ENCODE measurements at regions not wholly inside any gene's neighbourhood (a gene's known extent, or its start where the extent isn't known, plus 50 kb on each side); places are given as distances from the start of the nearest gene placed in this dataset.

- H3K4me3 ChIP-seq (ENCODE audit: low read length) = no peak overlapping the region
- TF ChIP-seq ZNF274 (IDR thresholded peaks at IDR 0.05; ENCODE audit: low read depth, low read length) = no peak
These were observed 682.0 kb upstream of the RAB6C start for GRCh38 chr2:129297430-129297829.

DNA sequence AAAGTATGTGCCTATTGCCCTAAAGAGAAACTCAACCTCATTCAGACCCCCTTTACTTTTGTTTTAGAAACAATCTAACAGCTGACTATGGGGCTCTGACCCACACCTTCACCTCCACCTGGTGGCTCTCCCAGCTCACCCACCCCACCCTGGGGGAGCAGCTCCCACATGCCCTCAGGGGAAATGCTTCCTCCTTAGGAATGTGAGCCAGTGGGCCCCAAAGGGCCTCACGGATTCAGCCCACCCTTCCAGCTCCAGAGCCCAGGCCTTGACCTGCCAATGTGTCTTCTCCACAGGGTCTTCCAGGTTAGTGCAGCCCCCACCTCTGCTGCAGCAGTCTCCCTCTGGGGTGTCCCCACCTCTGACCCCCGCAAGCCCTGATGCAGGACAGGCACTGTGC lies 680.1 kb upstream of the RAB6C start:
- no peak for TF ChIP-seq ZNF274 (IDR thresholded peaks at IDR 0.05; ENCODE audit: low read depth, low read length)
- H3K4me3 ChIP-seq (ENCODE audit: low read length) = no peak overlapping the region

DNA sequence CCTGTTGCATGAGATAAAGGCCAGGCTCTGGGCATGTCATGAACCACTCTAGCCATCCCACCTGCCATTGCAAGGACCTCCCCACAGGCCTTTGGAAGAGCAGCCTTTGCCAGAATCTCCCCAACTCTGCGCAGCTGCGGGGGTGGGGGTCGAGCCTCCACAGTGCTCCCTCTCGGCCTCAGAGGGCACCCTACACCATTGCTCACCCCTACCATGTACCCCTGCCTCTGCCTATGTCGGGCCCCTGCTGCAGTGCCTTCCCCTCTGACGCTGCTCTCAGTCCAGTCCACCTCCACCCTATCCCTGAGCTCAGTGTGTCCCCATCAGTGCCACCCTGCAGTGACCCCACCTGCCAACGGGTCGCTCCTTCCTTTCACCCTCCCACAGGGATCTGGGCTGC lies 679.7 kb upstream of the RAB6C start:
- TF ChIP-seq ZNF274 (IDR thresholded peaks at IDR 0.05; ENCODE audit: low read depth, low read length) = no peak
- H3K4me3 ChIP-seq (ENCODE audit: low read length) = no peak overlapping the region

- no peak overlapping the region for H3K4me3 ChIP-seq (ENCODE audit: low read length)
- no peak for TF ChIP-seq ZNF274 (IDR thresholded peaks at IDR 0.05; ENCODE audit: low read depth, low read length)
These were observed 679.0 kb upstream of the RAB6C start for GRCh38 chr2:129300456-129300855.

GRCh38 chr2:129301431-129301913 lies 678.0 kb upstream of the RAB6C start:
- TF ChIP-seq ZNF274 (IDR thresholded peaks at IDR 0.05; ENCODE audit: low read depth, low read length) = no peak
- no peak overlapping the region for H3K4me3 ChIP-seq (ENCODE audit: low read length)

DNA sequence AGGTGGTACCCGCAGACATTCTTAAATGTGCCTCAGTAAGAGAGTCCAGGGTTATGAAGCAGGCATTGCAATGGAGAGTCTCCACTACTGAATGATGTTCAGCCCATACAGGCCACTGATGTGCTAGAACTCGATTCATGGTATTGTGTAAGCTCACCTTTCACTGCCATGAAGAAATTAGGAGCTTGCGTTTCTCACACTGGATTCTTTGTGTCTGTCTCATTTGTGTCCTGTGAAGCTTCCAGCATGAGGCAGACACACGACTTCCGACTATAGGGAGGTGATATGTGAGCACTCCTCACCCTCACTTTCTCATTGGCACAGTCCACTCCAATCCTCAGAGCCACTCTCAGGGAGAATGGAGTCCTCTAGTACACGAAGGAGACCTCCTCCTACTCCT lies 677.4 kb upstream of the RAB6C start:
- no peak overlapping the region for H3K4me3 ChIP-seq (ENCODE audit: low read length)
- TF ChIP-seq ZNF274 (IDR thresholded peaks at IDR 0.05; ENCODE audit: low read depth, low read length) = no peak

DNA sequence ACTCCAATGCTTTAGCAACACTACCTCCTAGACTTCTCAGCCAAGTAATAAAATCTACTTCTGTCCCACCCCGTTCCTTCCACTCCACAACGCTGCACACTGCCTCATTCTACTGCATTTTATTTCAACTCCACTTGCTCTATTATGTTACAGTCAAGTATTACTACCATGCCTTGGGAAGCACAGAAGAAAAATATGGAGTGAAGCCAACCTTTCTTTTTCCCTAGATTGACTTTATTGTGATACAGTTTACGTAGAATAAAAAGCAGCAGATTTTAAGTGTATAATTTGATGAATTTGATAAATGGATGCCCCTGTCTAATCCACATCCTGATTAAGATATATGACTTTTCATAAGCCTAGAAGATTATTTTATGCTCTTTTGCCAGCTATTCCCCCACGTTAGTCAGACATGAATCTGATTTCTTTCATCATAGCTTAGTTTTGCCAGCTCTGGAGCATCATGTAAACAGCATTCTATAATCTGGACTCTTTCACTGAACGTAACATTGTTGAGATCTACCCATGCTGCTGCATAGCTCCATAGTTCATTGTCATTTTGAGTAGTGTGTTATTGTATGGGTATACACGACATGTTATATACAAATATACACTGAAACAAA lies 676.8 kb upstream of the RAB6C start:
- no peak for TF ChIP-seq ZNF274 (IDR thresholded peaks at IDR 0.05; ENCODE audit: low read depth, low read length)
- H3K4me3 ChIP-seq (ENCODE audit: low read length) = no peak overlapping the region

DNA sequence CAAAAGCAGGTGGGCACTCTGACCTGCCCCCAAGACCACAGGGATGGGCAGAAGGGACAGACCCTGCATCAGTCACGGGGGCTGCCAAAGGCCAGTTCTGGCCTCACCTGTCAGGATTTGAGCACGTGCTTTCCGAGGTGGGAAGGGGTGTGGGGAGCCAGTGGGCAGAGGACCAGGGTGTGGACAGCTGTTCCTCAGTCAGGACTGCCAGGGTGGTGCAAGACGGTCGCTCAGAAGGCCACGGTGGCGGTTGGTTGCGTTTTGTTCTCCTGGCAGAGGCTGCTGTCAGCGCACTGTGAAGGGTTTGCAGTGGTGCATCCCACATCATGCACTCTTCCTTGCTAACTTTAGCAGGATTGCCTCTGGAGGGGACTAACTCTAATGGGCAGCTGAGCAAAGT lies 665.3 kb upstream of the RAB6C start:
- no peak overlapping the region for H3K4me3 ChIP-seq (ENCODE audit: low read length)
- no peak for TF ChIP-seq ZNF274 (IDR thresholded peaks at IDR 0.05; ENCODE audit: low read depth, low read length)

DNA sequence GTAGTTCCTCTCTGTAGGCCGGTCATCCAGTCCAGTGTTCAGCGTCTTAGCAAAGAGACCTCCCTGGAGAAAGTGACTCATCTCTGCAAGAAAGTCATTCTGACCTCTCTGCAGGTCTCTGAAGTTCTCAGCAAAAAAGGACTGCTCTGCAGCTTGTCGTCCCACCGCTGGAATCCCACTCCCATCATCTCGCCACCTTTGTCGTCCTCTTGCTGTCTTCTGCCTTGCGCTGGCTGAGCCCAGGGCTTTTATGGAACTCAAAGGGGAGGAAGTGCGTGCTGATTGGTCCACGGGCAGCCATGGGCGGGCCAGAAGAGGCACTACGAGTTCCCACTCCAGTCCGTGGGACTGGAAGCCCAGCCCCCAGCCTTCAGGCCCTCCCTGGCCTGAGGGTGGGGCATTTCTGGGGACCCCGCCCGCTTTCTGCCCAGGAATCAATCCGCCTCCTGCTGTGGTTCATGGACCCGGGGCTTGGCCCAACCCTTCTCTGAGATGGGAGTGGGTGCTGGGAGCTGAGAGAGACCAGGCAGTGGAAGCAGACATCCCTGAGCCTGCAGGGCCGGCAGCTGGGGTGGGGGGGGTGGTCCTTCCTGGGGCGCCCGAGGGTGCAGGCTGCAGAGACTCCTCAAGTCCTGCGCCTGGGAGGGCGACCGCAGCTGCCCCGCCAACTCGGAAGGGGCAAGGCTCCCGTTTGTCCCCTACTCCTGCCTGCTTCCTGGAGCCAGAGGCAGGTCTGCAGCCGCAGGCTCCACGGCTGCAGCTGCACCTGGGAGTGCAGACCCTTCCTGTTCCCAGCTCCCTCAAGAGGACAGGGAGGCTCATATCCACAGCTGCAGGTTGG lies 660.7 kb upstream of the RAB6C start:
- no peak overlapping the region for H3K4me3 ChIP-seq (ENCODE audit: low read length)
- TF ChIP-seq ZNF274 (IDR thresholded peaks at IDR 0.05; ENCODE audit: low read depth, low read length) = no peak

- TF ChIP-seq ZNF274 (IDR thresholded peaks at IDR 0.05; ENCODE audit: low read depth, low read length) = no peak
- H3K4me3 ChIP-seq (ENCODE audit: low read length) = no peak overlapping the region
These were observed 660.1 kb upstream of the RAB6C start for GRCh38 chr2:129319422-129319717.

DNA sequence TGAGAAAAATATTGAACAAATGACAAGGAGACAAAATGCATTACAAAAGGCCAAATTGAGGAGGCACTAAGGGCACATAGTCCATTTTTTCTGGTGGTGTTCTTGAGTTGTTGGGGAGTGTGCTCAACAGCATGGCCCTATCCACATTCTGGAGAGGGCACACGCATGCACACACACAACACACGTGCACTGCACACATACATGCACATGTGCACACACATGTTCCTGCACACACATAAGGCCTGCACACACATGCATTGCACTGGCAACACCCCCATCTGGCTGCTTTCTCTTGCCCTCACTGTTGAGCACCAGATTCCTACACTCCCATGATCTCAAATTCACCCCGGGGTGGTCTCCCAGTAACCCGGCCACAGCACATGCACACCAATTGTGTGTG lies 659.2 kb upstream of the RAB6C start:
- TF ChIP-seq ZNF274 (IDR thresholded peaks at IDR 0.05; ENCODE audit: low read depth, low read length) = no peak

GRCh38 chr2:129324349-129324748 lies 655.1 kb upstream of the RAB6C start:
- no peak for TF ChIP-seq ZNF274 (IDR thresholded peaks at IDR 0.05; ENCODE audit: low read depth, low read length)
- no peak overlapping the region for H3K4me3 ChIP-seq (ENCODE audit: low read length)

More for the DNA sequence above, 659.2 kb upstream of the RAB6C start:
- H3K4me3 ChIP-seq (ENCODE audit: low read length) = no peak overlapping the region

GRCh38 chr2:129325151-129325550 lies 654.3 kb upstream of the RAB6C start:
- TF ChIP-seq ZNF274 (IDR thresholded peaks at IDR 0.05; ENCODE audit: low read depth, low read length) = no peak
- H3K4me3 ChIP-seq (ENCODE audit: low read length) = no peak overlapping the region

DNA sequence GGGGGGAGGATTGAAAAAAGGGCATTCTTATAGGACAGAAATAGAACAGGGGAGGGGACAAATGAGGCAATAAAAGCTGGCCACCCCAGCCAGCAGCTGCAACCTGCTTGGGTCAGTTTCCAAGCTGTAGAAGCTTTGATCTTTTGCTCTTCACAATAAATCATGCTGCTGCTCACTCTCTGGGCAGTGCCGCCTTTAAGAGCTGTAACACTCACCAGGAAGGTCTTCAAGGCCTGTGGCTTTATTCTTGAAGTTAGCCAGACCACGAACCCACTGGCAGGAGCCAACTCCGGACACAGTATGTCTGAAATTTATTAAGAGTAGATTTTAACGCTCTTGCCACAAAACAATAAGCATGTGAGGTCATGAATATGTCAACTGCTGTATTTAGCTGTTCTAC lies 649.9 kb upstream of the RAB6C start:
- TF ChIP-seq ZNF274 (IDR thresholded peaks at IDR 0.05; ENCODE audit: low read depth, low read length) = no peak
- no peak overlapping the region for H3K4me3 ChIP-seq (ENCODE audit: low read length)

DNA sequence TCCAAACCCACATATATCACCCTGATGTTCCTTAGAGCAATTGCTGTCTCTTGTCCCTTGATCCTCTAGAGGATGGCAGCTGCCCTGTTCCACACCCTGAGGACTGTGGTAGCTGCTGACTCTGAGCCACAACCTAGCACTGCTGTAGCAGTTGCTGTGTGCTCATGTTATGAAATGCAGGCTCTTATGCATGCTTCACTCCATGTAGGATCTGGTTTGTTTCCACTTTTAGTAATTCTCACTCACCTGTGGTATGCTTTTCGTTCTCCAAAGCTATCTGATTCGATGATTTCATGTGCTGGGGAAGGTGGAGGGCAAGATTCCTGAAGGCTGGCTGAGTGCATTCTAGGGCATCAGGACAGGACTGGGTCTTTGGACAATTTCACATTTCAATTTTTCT lies 649.0 kb upstream of the RAB6C start:
- TF ChIP-seq ZNF274 (IDR thresholded peaks at IDR 0.05; ENCODE audit: low read depth, low read length) = no peak
- H3K4me3 ChIP-seq (ENCODE audit: low read length) = no peak overlapping the region

Data from GM08714 (cell line).